ENCODE measurements at regions not wholly inside any gene's neighbourhood (a gene's known extent, or its start where the extent isn't known, plus 50 kb on each side); places are given as distances from the start of the nearest gene placed in this dataset.

- Histone ChIP-seq H3F3A (ENCODE audit: low read depth) (no peaks in the 10 kb centered on the region), H3K27me3 (ENCODE audit: insufficient read depth, low read length, poor library complexity, severe bottlenecking) (no peaks in the 10 kb centered on the region), H3K36me3 (ENCODE audit: insufficient read depth, low read length) (no peaks in the 10 kb centered on the region), H3K4me3 (ENCODE audit: low read length, poor library complexity, severe bottlenecking) (no peak overlapping the region), H3K79me2 (ENCODE audit: insufficient read depth, low read length) (no peaks in the 10 kb centered on the region), H3K4me1 (ENCODE audit: insufficient read depth, low read length, poor library complexity, severe bottlenecking) (no peaks in the 10 kb centered on the region), H4K20me1 (ENCODE audit: insufficient read depth, low read length, poor library complexity, severe bottlenecking) (no peaks in the 10 kb centered on the region), H3K9me2 (replicated peaks; ENCODE audit: low read depth, low read length) (peaks cover 5% of the 10 kb centered on the region; the same call in 1 of the 2 replicates), H3K9me3 (ENCODE audit: insufficient read depth, low read depth, low read length) (0 out of 2 replicates have a peak, but pooled peaks cover 4% of the 10 kb centered on the region), H3K4me2 (ENCODE audit: low read depth, low read length, poor library complexity, severe bottlenecking) (no peak overlapping the region), H2AFZ (ENCODE audit: low read length) (no peak overlapping the region), H3K9ac (ENCODE audit: low read depth, low read length, poor library complexity, severe bottlenecking) (no peak overlapping the region)
- TF ChIP-seq CTCF (conservative IDR thresholded peaks at IDR 0.05; ENCODE audit: low read length) = no peak
- no peak for TF ChIP-seq EZH2phosphoT487 (IDR thresholded peaks at IDR 0.05; ENCODE audit: borderline replicate concordance)
Observed at GRCh38 chr2:67564626-67565025, 167.5 kb downstream of the ETAA1 start.

DNA sequence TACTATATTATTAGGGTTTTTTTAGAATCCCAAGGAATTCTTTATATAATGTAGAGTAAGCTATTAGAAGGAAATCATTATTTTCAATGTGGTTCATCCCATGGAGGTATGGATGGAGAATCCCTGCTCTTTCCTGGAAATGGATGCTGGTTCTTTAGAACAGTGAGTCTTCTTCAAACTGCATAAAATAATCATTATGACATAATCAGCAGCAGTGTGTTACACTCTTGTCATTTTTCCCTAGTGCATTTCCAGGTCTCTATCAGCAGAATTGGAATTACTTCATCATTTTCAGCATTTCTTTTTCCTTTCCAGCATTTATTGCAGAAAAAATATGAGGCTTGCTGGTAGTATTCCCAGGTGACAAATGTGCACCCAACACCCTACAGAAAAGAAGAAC, 168.1 kb downstream of the ETAA1 start:
- no peaks in the 10 kb centered on the region for H3K4me1 ChIP-seq (ENCODE audit: insufficient read depth, low read length, poor library complexity, severe bottlenecking)
- H4K20me1 ChIP-seq (ENCODE audit: insufficient read depth, low read length, poor library complexity, severe bottlenecking) = no peaks in the 10 kb centered on the region
- H3F3A ChIP-seq (ENCODE audit: low read depth) = no peaks in the 10 kb centered on the region
- no peaks in the 10 kb centered on the region for H3K79me2 ChIP-seq (ENCODE audit: insufficient read depth, low read length)
- peaks cover 5% of the 10 kb centered on the region; the same call in 1 of the 2 replicates for H3K9me2 ChIP-seq (replicated peaks; ENCODE audit: low read depth, low read length)
- no peaks in the 10 kb centered on the region for H3K36me3 ChIP-seq (ENCODE audit: insufficient read depth, low read length)
- H3K4me2 ChIP-seq (ENCODE audit: low read depth, low read length, poor library complexity, severe bottlenecking) = no peak overlapping the region
- no peaks in the 10 kb centered on the region for H3K27me3 ChIP-seq (ENCODE audit: insufficient read depth, low read length, poor library complexity, severe bottlenecking)
- 0 out of 2 replicates have a peak, but pooled peaks cover 4% of the 10 kb centered on the region for H3K9me3 ChIP-seq (ENCODE audit: insufficient read depth, low read depth, low read length)
- H3K9ac ChIP-seq (ENCODE audit: low read depth, low read length, poor library complexity, severe bottlenecking) = no peak overlapping the region
- TF ChIP-seq EZH2phosphoT487 (IDR thresholded peaks at IDR 0.05; ENCODE audit: borderline replicate concordance) (no peak), CTCF (conservative IDR thresholded peaks at IDR 0.05; ENCODE audit: low read length) (no peak)
- H2AFZ ChIP-seq (ENCODE audit: low read length) = no peak overlapping the region
- H3K4me3 ChIP-seq (ENCODE audit: low read length, poor library complexity, severe bottlenecking) = no peak overlapping the region

GRCh38 chr2:67565761-67566160, 168.6 kb downstream of the ETAA1 start:
- H3K9me3 ChIP-seq (ENCODE audit: insufficient read depth, low read depth, low read length) = 0 out of 2 replicates have a peak, but pooled peaks cover 4% of the 10 kb centered on the region
- peaks cover 5% of the 10 kb centered on the region; the same call in 1 of the 2 replicates for H3K9me2 ChIP-seq (replicated peaks; ENCODE audit: low read depth, low read length)
- H3K79me2 ChIP-seq (ENCODE audit: insufficient read depth, low read length) = no peaks in the 10 kb centered on the region
- no peak overlapping the region for H3K4me2 ChIP-seq (ENCODE audit: low read depth, low read length, poor library complexity, severe bottlenecking)
- TF ChIP-seq CTCF (conservative IDR thresholded peaks at IDR 0.05; ENCODE audit: low read length) (no peak), EZH2phosphoT487 (IDR thresholded peaks at IDR 0.05; ENCODE audit: borderline replicate concordance) (no peak)
- H4K20me1 ChIP-seq (ENCODE audit: insufficient read depth, low read length, poor library complexity, severe bottlenecking) = no peaks in the 10 kb centered on the region
- no peaks in the 10 kb centered on the region for H3F3A ChIP-seq (ENCODE audit: low read depth)
- no peaks in the 10 kb centered on the region for H3K27me3 ChIP-seq (ENCODE audit: insufficient read depth, low read length, poor library complexity, severe bottlenecking)
- H2AFZ ChIP-seq (ENCODE audit: low read length) = no peak overlapping the region
- no peak overlapping the region for H3K4me3 ChIP-seq (ENCODE audit: low read length, poor library complexity, severe bottlenecking)
- H3K36me3 ChIP-seq (ENCODE audit: insufficient read depth, low read length) = no peaks in the 10 kb centered on the region
- no peak overlapping the region for H3K9ac ChIP-seq (ENCODE audit: low read depth, low read length, poor library complexity, severe bottlenecking)
- no peaks in the 10 kb centered on the region for H3K4me1 ChIP-seq (ENCODE audit: insufficient read depth, low read length, poor library complexity, severe bottlenecking)
